Spleen (tissue), 7 donors: ENCODE measurements at regions not wholly inside any gene's neighbourhood (a gene's known extent, or its start where the extent isn't known, plus 50 kb on each side); places are given as distances from the start of the nearest gene placed in this dataset.

Experiments used
- POLR2AphosphoS5 ChIP-seq, 3 donors: sonication (generic); formaldehyde crosslinking; IDR thresholded peaks; one replicate each; pipeline ENCODE4 v1.5.1; 2017; ENCODE audit warnings: antibody characterized with exemption in 3 of 3
- TF ChIP-seq, protein P1 (sequence below), 11 experiments: fragments of 200-600 bp in 7 of 11; fragments of 450-650 bp in 4 of 11; sonication (generic) in 4 of 11; IDR thresholded peaks in 8 of 11; conservative IDR thresholded peaks in 3 of 11; 1 replicate in 7 of 11; 2 replicates in 4 of 11; pipeline versions ENCODE4 v1.4.0 to v1.8.0; 2016 to 2021; ENCODE audit warnings: antibody characterized with exemption in 11 of 11, inconsistent platforms in 4 of 11, mild to moderate bottlenecking in 1 of 11
- donor health status: DM: no; HTN: no; CAD: no; lungs with moderate emphysema.
- donor health status: DM: no; HTN: no; CAD: no.
- donor health status: DM: no; HTN: no; CAD: no.

- no peak for TF ChIP-seq POLR2AphosphoS5 (IDR thresholded peaks at IDR 0.05)
- TF ChIP-seq, protein P1, sequence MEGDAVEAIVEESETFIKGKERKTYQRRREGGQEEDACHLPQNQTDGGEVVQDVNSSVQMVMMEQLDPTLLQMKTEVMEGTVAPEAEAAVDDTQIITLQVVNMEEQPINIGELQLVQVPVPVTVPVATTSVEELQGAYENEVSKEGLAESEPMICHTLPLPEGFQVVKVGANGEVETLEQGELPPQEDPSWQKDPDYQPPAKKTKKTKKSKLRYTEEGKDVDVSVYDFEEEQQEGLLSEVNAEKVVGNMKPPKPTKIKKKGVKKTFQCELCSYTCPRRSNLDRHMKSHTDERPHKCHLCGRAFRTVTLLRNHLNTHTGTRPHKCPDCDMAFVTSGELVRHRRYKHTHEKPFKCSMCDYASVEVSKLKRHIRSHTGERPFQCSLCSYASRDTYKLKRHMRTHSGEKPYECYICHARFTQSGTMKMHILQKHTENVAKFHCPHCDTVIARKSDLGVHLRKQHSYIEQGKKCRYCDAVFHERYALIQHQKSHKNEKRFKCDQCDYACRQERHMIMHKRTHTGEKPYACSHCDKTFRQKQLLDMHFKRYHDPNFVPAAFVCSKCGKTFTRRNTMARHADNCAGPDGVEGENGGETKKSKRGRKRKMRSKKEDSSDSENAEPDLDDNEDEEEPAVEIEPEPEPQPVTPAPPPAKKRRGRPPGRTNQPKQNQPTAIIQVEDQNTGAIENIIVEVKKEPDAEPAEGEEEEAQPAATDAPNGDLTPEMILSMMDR (IDR thresholded peaks at IDR 0.05 in 8 of 11, conservative IDR thresholded peaks at IDR 0.05 in 3 of 11), result no peak
These were observed 304.9 kb downstream of the GBA3 start for GRCh38 chr4:22997358-22998224.
